ENCODE measurements at regions not wholly inside any gene's neighbourhood (a gene's known extent, or its start where the extent isn't known, plus 50 kb on each side); places are given as distances from the start of the nearest gene placed in this dataset.

- TF ChIP-seq CTCF (IDR thresholded peaks at IDR 0.05; ENCODE audit: extremely low read depth in 1 of 2, insufficient read depth in 1 of 2, low read depth in 1 of 2, low read length in 2 of 2) (no peak), MYC (IDR thresholded peaks at IDR 0.05; ENCODE audit: low read depth, low read length) (no peak), POLR2A (IDR thresholded peaks at IDR 0.05; ENCODE audit: low read depth, low read length) (no peak), POLR2AphosphoS5 (IDR thresholded peaks at IDR 0.05; ENCODE audit: insufficient read depth, low read depth, low read length) (no peak)
These were observed 60.2 kb upstream of the HAPLN1 start for GRCh38 chr5:83780699-83781350.
